Suprapubic skin (tissue), 4 donors: ENCODE measurements at regions not wholly inside any gene's neighbourhood (a gene's known extent, or its start where the extent isn't known, plus 50 kb on each side); places are given as distances from the start of the nearest gene placed in this dataset.

ENCODE experiments used
- EP300 ChIP-seq: sonication (generic); formaldehyde crosslinking; IDR thresholded peaks from one replicate; pipeline ENCODE4 v1.6.1; 2017; ENCODE audit warnings: antibody characterized with exemption
- POLR2A ChIP-seq, 2 donors: fragments of 450-650 bp; IDR thresholded peaks; one replicate each; pipeline ENCODE4 v1.6.1; 2017; ENCODE audit warnings: antibody characterized with exemption in 2 of 2, mild to moderate bottlenecking in 2 of 2, moderate library complexity in 2 of 2
- POLR2AphosphoS5 ChIP-seq, 3 donors: sonication (generic); formaldehyde crosslinking; IDR thresholded peaks; one replicate each; pipeline ENCODE4 v1.6.1; 2017; ENCODE audit warnings: antibody characterized with exemption in 3 of 3
- TF ChIP-seq, protein P1 (sequence below), 2 donors: fragments of 200-600 bp in 1 of 2; fragments of 450-650 bp in 1 of 2; sonication (generic) in 1 of 2; IDR thresholded peaks; one replicate each; pipeline ENCODE4 v1.5.1; 2016 to 2019; ENCODE audit warnings: antibody characterized with exemption in 2 of 2, mild to moderate bottlenecking in 1 of 2, moderate library complexity in 1 of 2

DNA sequence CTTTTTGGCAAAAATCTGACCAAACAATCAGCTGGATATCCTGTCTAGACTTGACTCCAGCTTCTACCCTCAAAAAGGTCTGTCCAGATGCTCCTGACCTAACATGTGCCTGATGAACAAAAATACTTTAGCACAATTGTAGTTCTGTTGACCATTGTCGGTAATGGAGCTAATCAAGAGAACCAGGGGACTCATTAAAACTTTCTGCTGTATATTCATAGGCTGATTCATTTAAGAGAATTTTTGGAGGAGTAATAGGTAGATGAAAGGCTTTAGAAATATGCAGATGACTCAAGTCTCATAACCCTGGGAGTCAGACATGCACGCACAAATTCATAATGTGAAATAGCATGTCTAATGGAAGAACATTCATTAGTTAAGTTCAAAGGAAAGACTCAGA lies 514.2 kb downstream of the TXNL1 start:
- TF ChIP-seq, protein P1, sequence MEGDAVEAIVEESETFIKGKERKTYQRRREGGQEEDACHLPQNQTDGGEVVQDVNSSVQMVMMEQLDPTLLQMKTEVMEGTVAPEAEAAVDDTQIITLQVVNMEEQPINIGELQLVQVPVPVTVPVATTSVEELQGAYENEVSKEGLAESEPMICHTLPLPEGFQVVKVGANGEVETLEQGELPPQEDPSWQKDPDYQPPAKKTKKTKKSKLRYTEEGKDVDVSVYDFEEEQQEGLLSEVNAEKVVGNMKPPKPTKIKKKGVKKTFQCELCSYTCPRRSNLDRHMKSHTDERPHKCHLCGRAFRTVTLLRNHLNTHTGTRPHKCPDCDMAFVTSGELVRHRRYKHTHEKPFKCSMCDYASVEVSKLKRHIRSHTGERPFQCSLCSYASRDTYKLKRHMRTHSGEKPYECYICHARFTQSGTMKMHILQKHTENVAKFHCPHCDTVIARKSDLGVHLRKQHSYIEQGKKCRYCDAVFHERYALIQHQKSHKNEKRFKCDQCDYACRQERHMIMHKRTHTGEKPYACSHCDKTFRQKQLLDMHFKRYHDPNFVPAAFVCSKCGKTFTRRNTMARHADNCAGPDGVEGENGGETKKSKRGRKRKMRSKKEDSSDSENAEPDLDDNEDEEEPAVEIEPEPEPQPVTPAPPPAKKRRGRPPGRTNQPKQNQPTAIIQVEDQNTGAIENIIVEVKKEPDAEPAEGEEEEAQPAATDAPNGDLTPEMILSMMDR (IDR thresholded peaks at IDR 0.05): no peak
- no peak for TF ChIP-seq POLR2A (IDR thresholded peaks at IDR 0.05)
- no peak for TF ChIP-seq EP300
- TF ChIP-seq POLR2AphosphoS5 (IDR thresholded peaks at IDR 0.05): no peak
